IMR-90 (cell line): ENCODE measurements at regions not wholly inside any gene's neighbourhood (a gene's known extent, or its start where the extent isn't known, plus 50 kb on each side); places are given as distances from the start of the nearest gene placed in this dataset.
A peak's percentile ranks its signal among the peaks of the same experiment; 100 is the strongest.

Experiments
- ATAC-seq: fragments of 200-7000 bp; cut with Tn5 transposase; 2 replicates; pipeline ENCODE4 v1.9.1; 2020; ENCODE audit warnings: low read depth, mild to moderate bottlenecking, moderate library complexity
- BruUV-seq: library from RNA; stranded (reverse); fragments of 400-500 nt; replicated peaks from 2 replicates; lab custom pipeline; 2021; lab: Mats Ljungman, UMichigan
- CTCF ChIA-PET: fragments of 300-600 bp; formaldehyde crosslinking; extraction: SDS; loops from one replicate; lab custom pipeline; 2021; ENCODE audit warnings: antibody characterized with exemption; lab: Yijun Ruan, JAX
- POLR2A ChIA-PET: fragments of 300-600 bp; sonication (Branson Sonifier 250); formaldehyde crosslinking; loops from one replicate; lab custom pipeline; 2022; ENCODE audit warnings: antibody characterized with exemption; ENCODE audit not compliant: unreplicated experiment; lab: Charles Lee
- DNase-seq: peaks from one replicate; pipeline ENCODE4 v3.0.0; 2013
- H2AFZ ChIP-seq: replicated peaks from 2 replicates; pipeline ENCODE3; 2013; ENCODE audit warnings: low read length, mild to moderate bottlenecking; ENCODE audit not compliant: poor library complexity
- H2AK5ac ChIP-seq: 2 replicates; pipeline ENCODE4 v1.6.1; 2013; ENCODE audit warnings: low read depth, low read length, inconsistent platforms
- H2AK9ac ChIP-seq: replicated peaks from 2 replicates; pipeline ENCODE3; 2013; ENCODE audit warnings: mild to moderate bottlenecking, low read depth, low read length, moderate library complexity; ENCODE audit not compliant: poor library complexity
- H2BK120ac ChIP-seq: 2 replicates; pipeline ENCODE4 v1.6.1; 2013; ENCODE audit warnings: low read depth, low read length, inconsistent platforms
- H2BK15ac ChIP-seq: 3 replicates; pipeline ENCODE4 v1.6.1; 2013; ENCODE audit warnings: low read depth, low read length, inconsistent platforms
- H2BK20ac ChIP-seq: 2 replicates; pipeline ENCODE4 v1.6.1; 2013; ENCODE audit warnings: low read depth, mild to moderate bottlenecking, inconsistent platforms, low read length, moderate library complexity
- H2BK5ac ChIP-seq: 2 replicates; pipeline ENCODE4 v1.6.1; 2013; ENCODE audit warnings: mild to moderate bottlenecking, low read depth, low read length, inconsistent platforms; ENCODE audit not compliant: poor library complexity, severe bottlenecking
- H3K14ac ChIP-seq: replicated peaks from 2 replicates; pipeline ENCODE4 v1.6.1; 2013; ENCODE audit warnings: low read depth, low read length, inconsistent platforms
- H3K18ac ChIP-seq: 2 replicates; pipeline ENCODE4 v1.6.1; 2013; ENCODE audit warnings: low read depth, low read length, control low read depth
- H3K23ac ChIP-seq: 2 replicates; pipeline ENCODE4 v1.6.1; 2013; ENCODE audit warnings: low read depth, low read length, inconsistent platforms
- H3K27ac ChIP-seq: 2 replicates; pipeline ENCODE4 v1.5.1; 2013; ENCODE audit warnings: mild to moderate bottlenecking, control low read depth, low read length; ENCODE audit not compliant: insufficient read depth
- H3K27me3 ChIP-seq: 2 replicates; pipeline ENCODE4 v1.6.1; 2013; ENCODE audit warnings: low read length; ENCODE audit not compliant: control insufficient read depth, insufficient read depth
- H3K36me3 ChIP-seq: 2 replicates; pipeline ENCODE4 v1.6.1; 2013; ENCODE audit warnings: low read length, mixed read lengths; ENCODE audit not compliant: control insufficient read depth, insufficient read depth
- H3K4ac ChIP-seq: 2 replicates; pipeline ENCODE4 v1.6.1; 2013; ENCODE audit warnings: low read depth, low read length, inconsistent platforms
- H3K4me1 ChIP-seq: 2 replicates; pipeline ENCODE4 v1.6.1; 2013; ENCODE audit warnings: low read length, mixed read lengths; ENCODE audit not compliant: control insufficient read depth, insufficient read depth
- H3K4me2 ChIP-seq: 2 replicates; pipeline ENCODE4 v1.6.1; 2013; ENCODE audit warnings: low read depth, mild to moderate bottlenecking, control low read depth, low read length, moderate library complexity
- H3K4me3 ChIP-seq: 2 replicates; pipeline ENCODE4 v1.5.1; 2013; ENCODE audit warnings: low read depth, mild to moderate bottlenecking, control low read depth, low read length, moderate library complexity; ENCODE audit not compliant: insufficient read depth
- H3K56ac ChIP-seq: 2 replicates; pipeline ENCODE4 v1.6.1; 2013; ENCODE audit warnings: low read length, inconsistent platforms; ENCODE audit not compliant: insufficient read depth; ENCODE audit errors: extremely low read depth
- H3K79me1 ChIP-seq, 2 experiments: 2 replicates each; pipeline ENCODE4 v1.6.1; 2013; ENCODE audit warnings: low read length in 2 of 2, inconsistent platforms in 1 of 2, low read depth in 1 of 2
- H3K9ac ChIP-seq: 2 replicates; pipeline ENCODE4 v1.6.1; 2013; ENCODE audit warnings: low read depth, low read length, control low read depth
- H3K9me1 ChIP-seq: 2 replicates; pipeline ENCODE4 v1.6.1; 2013; ENCODE audit warnings: low read length, inconsistent platforms; ENCODE audit not compliant: insufficient read depth
- H3K9me3 ChIP-seq: 2 replicates; pipeline ENCODE4 v1.6.1; 2013; ENCODE audit warnings: low read length; ENCODE audit not compliant: control insufficient read depth, insufficient read depth
- H4K20me1 ChIP-seq: 2 replicates; pipeline ENCODE4 v1.6.1; 2013; ENCODE audit warnings: low read length, inconsistent platforms; ENCODE audit not compliant: insufficient read depth
- H4K5ac ChIP-seq: 2 replicates; pipeline ENCODE4 v1.6.1; 2013; ENCODE audit warnings: mild to moderate bottlenecking, low read depth, low read length, control low read depth
- H4K8ac ChIP-seq, 2 experiments: 2 replicates each; pipeline ENCODE4 v1.6.1; 2013; ENCODE audit warnings: low read depth in 2 of 2, low read length in 2 of 2, control low read depth in 1 of 2, inconsistent platforms in 1 of 2
- H4K91ac ChIP-seq: 2 replicates; pipeline ENCODE4 v1.6.1; 2013; ENCODE audit warnings: low read depth, low read length, inconsistent platforms; ENCODE audit not compliant: insufficient read depth
- BHLHE40 ChIP-seq: fragments of 150-350 bp; IDR thresholded peaks from 2 replicates; pipeline ENCODE4 v1.6.1; 2016; ENCODE audit warnings: mild to moderate bottlenecking, low read depth, low read length
- MAZ ChIP-seq: IDR thresholded peaks from 2 replicates; pipeline ENCODE4 v1.6.1; 2012; ENCODE audit warnings: low read depth, mild to moderate bottlenecking, low read length, improper control_type of control experiment, moderate library complexity, borderline replicate concordance
- NFE2L2 ChIP-seq: fragments of 150-350 bp; IDR thresholded peaks from 2 replicates; pipeline ENCODE4 v1.6.1; 2016; ENCODE audit warnings: low read depth, mild to moderate bottlenecking, low read length
- RAD21 ChIP-seq: IDR thresholded peaks from 2 replicates; pipeline ENCODE4 v1.6.1; 2012; ENCODE audit warnings: low read length, improper control_type of control experiment
- RCOR1 ChIP-seq: IDR thresholded peaks from 2 replicates; pipeline ENCODE4 v1.6.1; 2012; ENCODE audit warnings: mild to moderate bottlenecking, low read length, improper control_type of control experiment; ENCODE audit not compliant: insufficient replicate concordance
- RFX5 ChIP-seq: IDR thresholded peaks from 2 replicates; pipeline ENCODE4 v1.8.0; 2012; ENCODE audit warnings: low read depth, mild to moderate bottlenecking, low read length, moderate library complexity
- SMC3 ChIP-seq: fragments of 150-350 bp; IDR thresholded peaks from 2 replicates; pipeline ENCODE4 v1.6.1; 2016; ENCODE audit warnings: low read depth, mild to moderate bottlenecking, antibody characterized with exemption, low read length, moderate library complexity
- dilution Hi-C: fragments of 300-500 bp; cut with HindIII; formaldehyde crosslinking; loops from one replicate; pipeline ENCODE4 v1.14.3; 2018; ENCODE audit warnings: low sequenced_read_pairs; ENCODE audit not compliant: unreplicated experiment
- in situ Hi-C: fragments of 300-500 bp; cut with MboI; formaldehyde crosslinking; loops from 3 replicates; pipeline ENCODE4 v1.14.3; 2019; ENCODE audit warnings: low sequenced_read_pairs, inconsistent platforms, mixed read lengths
- intact Hi-C: fragments of 100-400 bp; cut with micrococcal nuclease; formaldehyde crosslinking; loops from 2 replicates; pipeline ENCODE4 v1.10.0; 2022
- TF ChIP-seq, protein P1 (sequence below): conservative IDR thresholded peaks from 2 replicates; pipeline ENCODE4 v1.5.1; 2012; ENCODE audit warnings: mild to moderate bottlenecking, low read depth, low read length, improper control_type of control experiment

DNA sequence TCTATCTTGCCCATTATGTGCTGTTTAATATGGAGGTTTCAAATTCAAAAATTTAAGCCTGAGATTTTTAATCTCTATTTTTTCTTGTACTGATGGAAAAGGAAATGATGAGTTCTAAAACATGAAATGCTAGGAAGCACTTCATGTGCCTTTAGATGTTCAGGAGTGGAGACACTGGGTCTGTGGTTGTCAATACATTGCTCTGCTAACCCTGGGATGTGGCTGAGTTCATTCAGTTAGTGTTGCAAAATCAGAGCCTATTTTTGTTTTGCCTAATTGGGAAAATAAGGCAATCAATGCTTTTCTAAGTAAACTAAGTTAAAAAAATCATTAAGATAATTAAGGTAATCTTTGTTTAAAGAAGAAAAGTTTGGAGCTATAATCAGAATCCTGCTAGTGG, 83.1 kb downstream of the DIPK2A start:
- Histone ChIP-seq H3K23ac (no peak overlapping the region), H3K9me1 (no peaks in the 10 kb centered on the region), H2AK9ac (no peak overlapping the region), H2BK5ac (no peak overlapping the region), H3K4me2 (no peak overlapping the region), H3K79me1 (no peaks in the 10 kb centered on the region), H2BK15ac (no peak overlapping the region), H3K18ac (no peak overlapping the region), H4K5ac (no peak overlapping the region), H2BK120ac (no peak overlapping the region), H2AK5ac (no peak overlapping the region), H4K20me1 (no peaks in the 10 kb centered on the region), H3K9me3 (no peaks in the 10 kb centered on the region), H4K91ac (no peak overlapping the region), H3K56ac (no peak overlapping the region), H3K9ac (no peak overlapping the region), H3K14ac (no peak overlapping the region), H2BK20ac (no peak overlapping the region; the same call in 1 of the 2 replicates), H2AFZ (no peak overlapping the region), H4K8ac (no peak overlapping the region), H3K27ac (no peak overlapping the region), H3K4me3 (no peak overlapping the region), H3K4ac (peak overlapping the region; percentile 25; the same call in 1 of the 2 replicates), H3K36me3 (no peaks in the 10 kb centered on the region), H3K27me3 (no peaks in the 10 kb centered on the region), H3K4me1 (peaks cover 12% of the 10 kb centered on the region)
- no peak for ATAC-seq
- ChIA-PET POLR2A (no interaction called here), CTCF (interaction anchor here (1.2 kb wide), 1 partner anchor 13 kb away, joined by 3 read pairs; no protein-coding TSS in a partner anchor)
- dilution Hi-C loops = no loop called here
- BruUV-seq = no TSS peak
- TF ChIP-seq NFE2L2 (no peak), RAD21 (no peak), RCOR1 (no peak), MAZ (no peak), BHLHE40 (no peak), RFX5 (no peak), SMC3 (no peak)
- TF ChIP-seq, protein P1, sequence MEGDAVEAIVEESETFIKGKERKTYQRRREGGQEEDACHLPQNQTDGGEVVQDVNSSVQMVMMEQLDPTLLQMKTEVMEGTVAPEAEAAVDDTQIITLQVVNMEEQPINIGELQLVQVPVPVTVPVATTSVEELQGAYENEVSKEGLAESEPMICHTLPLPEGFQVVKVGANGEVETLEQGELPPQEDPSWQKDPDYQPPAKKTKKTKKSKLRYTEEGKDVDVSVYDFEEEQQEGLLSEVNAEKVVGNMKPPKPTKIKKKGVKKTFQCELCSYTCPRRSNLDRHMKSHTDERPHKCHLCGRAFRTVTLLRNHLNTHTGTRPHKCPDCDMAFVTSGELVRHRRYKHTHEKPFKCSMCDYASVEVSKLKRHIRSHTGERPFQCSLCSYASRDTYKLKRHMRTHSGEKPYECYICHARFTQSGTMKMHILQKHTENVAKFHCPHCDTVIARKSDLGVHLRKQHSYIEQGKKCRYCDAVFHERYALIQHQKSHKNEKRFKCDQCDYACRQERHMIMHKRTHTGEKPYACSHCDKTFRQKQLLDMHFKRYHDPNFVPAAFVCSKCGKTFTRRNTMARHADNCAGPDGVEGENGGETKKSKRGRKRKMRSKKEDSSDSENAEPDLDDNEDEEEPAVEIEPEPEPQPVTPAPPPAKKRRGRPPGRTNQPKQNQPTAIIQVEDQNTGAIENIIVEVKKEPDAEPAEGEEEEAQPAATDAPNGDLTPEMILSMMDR = no peak
- in situ Hi-C loops = no loop called here
- no peak for DNase-seq
- intact Hi-C loops = loop anchor here (5.0 kb wide), 1 partner anchor 77 kb away; no protein-coding TSS in a partner anchor
